ENCODE measurements at regions not wholly inside any gene's neighbourhood (a gene's known extent, or its start where the extent isn't known, plus 50 kb on each side); places are given as distances from the start of the nearest gene placed in this dataset.

- no peaks in the 10 kb centered on the region for H3K36me3 ChIP-seq
- H3K4me1 ChIP-seq: peaks cover 4 to 38% (median 22%) of the 10 kb centered on the region in 4 donors
- no peak for DNase-seq
- H3K4me3 ChIP-seq: no peak overlapping the region
- peak overlapping the region in 2 of 5 donors; percentile 21 to 66 for H3K27ac ChIP-seq
- WGBS, 5 donors: 63 to 75% (median 71%) methylated on average over 1 of the region's 1 CpG
- H3K9me3 ChIP-seq: no peaks in the 10 kb centered on the region
- intact Hi-C loops (cut with DNase I; ENCODE audit: low total_unique reads): no loop called here
- TF ChIP-seq, protein P1, sequence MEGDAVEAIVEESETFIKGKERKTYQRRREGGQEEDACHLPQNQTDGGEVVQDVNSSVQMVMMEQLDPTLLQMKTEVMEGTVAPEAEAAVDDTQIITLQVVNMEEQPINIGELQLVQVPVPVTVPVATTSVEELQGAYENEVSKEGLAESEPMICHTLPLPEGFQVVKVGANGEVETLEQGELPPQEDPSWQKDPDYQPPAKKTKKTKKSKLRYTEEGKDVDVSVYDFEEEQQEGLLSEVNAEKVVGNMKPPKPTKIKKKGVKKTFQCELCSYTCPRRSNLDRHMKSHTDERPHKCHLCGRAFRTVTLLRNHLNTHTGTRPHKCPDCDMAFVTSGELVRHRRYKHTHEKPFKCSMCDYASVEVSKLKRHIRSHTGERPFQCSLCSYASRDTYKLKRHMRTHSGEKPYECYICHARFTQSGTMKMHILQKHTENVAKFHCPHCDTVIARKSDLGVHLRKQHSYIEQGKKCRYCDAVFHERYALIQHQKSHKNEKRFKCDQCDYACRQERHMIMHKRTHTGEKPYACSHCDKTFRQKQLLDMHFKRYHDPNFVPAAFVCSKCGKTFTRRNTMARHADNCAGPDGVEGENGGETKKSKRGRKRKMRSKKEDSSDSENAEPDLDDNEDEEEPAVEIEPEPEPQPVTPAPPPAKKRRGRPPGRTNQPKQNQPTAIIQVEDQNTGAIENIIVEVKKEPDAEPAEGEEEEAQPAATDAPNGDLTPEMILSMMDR (IDR thresholded peaks at IDR 0.05): no peak
- TF ChIP-seq POLR2A (IDR thresholded peaks at IDR 0.05) (no peak), POLR2AphosphoS5 (IDR thresholded peaks at IDR 0.05) (no peak), EP300 (IDR thresholded peaks at IDR 0.05) (no peak)
- H3K27me3 ChIP-seq: no peaks in the 10 kb centered on the region
Observed at GRCh38 chr6:81838724-81839426, 86.4 kb upstream of the TENT5A start.

- Histone ChIP-seq H3K4me3 (no peak overlapping the region), H3K27ac (peak overlapping the region in 3 of 5 donors; percentile 2 to 66 (median 62)), H3K9me3 (no peaks in the 10 kb centered on the region), H3K27me3 (no peaks in the 10 kb centered on the region), H3K4me1 (peaks cover 4 to 40% (median 21%) of the 10 kb centered on the region in 4 donors), H3K36me3 (no peaks in the 10 kb centered on the region)
- TF ChIP-seq POLR2AphosphoS5 (IDR thresholded peaks at IDR 0.05) (peak in 2 of 3 donors; percentile 56 to 77), POLR2A (IDR thresholded peaks at IDR 0.05) (no peak)
- intact Hi-C loops (cut with DNase I; ENCODE audit: low total_unique reads): no loop called here
- 26 to 68% (median 31%) methylated on average over 4 of the region's 4 CpGs for WGBS, 5 donors
- DNase-seq: peak in 1 of 2 donors; percentile 76
Observed at GRCh38 chr6:81838031-81838430, 85.5 kb upstream of the TENT5A start.

- H3K9me3 ChIP-seq: no peaks in the 10 kb centered on the region
- TF ChIP-seq EP300 (IDR thresholded peaks at IDR 0.05) (no peak), POLR2A (IDR thresholded peaks at IDR 0.05) (no peak), POLR2AphosphoS5 (IDR thresholded peaks at IDR 0.05) (no peak)
- TF ChIP-seq, protein P1 (IDR thresholded peaks at IDR 0.05): no peak
- peaks cover 9 to 38% (median 26%) of the 10 kb centered on the region in 4 donors for H3K4me1 ChIP-seq
- peak overlapping the region in 4 of 5 donors; percentile 18 to 69 (median 38) for H3K27ac ChIP-seq
- H3K4me3 ChIP-seq: no peak overlapping the region
- H3K27me3 ChIP-seq: no peaks in the 10 kb centered on the region
- intact Hi-C loops (cut with DNase I; ENCODE audit: low total_unique reads): no loop called here
- H3K36me3 ChIP-seq: no peaks in the 10 kb centered on the region
- peak; percentile 41 to 46 for DNase-seq
- 18 to 44% (median 27%) methylated on average over 5 of the region's 5 CpGs for WGBS, 5 donors
Observed at GRCh38 chr6:81834141-81834681, 81.7 kb upstream of the TENT5A start.

GRCh38 chr6:81832304-81832703, 79.8 kb upstream of the TENT5A start:
- peak overlapping the region in 3 of 5 donors; percentile 30 to 52 (median 45) for H3K27ac ChIP-seq

More at GRCh38 chr6:81832304-81832703, 79.8 kb upstream of the TENT5A start:
- Histone ChIP-seq H3K4me3 (no peak overlapping the region), H3K27me3 (no peaks in the 10 kb centered on the region), H3K4me1 (peaks cover 0 to 31% (median 19%) of the 10 kb centered on the region in 4 donors), H3K9me3 (no peaks in the 10 kb centered on the region), H3K36me3 (no peaks in the 10 kb centered on the region)
- intact Hi-C loops (cut with DNase I; ENCODE audit: low total_unique reads): no loop called here
- DNase-seq: no peak
- 77 to 84% (median 80%) methylated on average over 4 of the region's 4 CpGs for WGBS, 5 donors
- TF ChIP-seq EP300 (IDR thresholded peaks at IDR 0.05): no peak
- no peak for TF ChIP-seq POLR2AphosphoS5 (IDR thresholded peaks at IDR 0.05)
- TF ChIP-seq, protein P1 (IDR thresholded peaks at IDR 0.05): no peak
- TF ChIP-seq POLR2A (IDR thresholded peaks at IDR 0.05): no peak
